ENCODE measurements at regions not wholly inside any gene's neighbourhood (a gene's known extent, or its start where the extent isn't known, plus 50 kb on each side); places are given as distances from the start of the nearest gene placed in this dataset.
A peak's percentile ranks its signal among the peaks of the same experiment; 100 is the strongest.

- Histone ChIP-seq H3K36me3 (ENCODE audit: low read depth) (no peaks in the 10 kb centered on the region), H3K27me3 (ENCODE audit: insufficient read depth, poor library complexity, severe bottlenecking) (no peaks in the 10 kb centered on the region), H3K27ac (ENCODE audit: poor library complexity, severe bottlenecking) (no peak overlapping the region), H3K9me3 (ENCODE audit: severe bottlenecking) (no peaks in the 10 kb centered on the region), H3K4me3 (ENCODE audit: severe bottlenecking) (no peak overlapping the region), H3K4me1 (ENCODE audit: insufficient read depth, poor library complexity, severe bottlenecking) (peaks cover 8% of the 10 kb centered on the region)
- ATAC-seq (ENCODE audit: low read depth): peak; percentile 60
- no peak for DNase-seq (ENCODE audit: low spot score)
- TF ChIP-seq CTCF (IDR thresholded peaks at IDR 0.05; ENCODE audit: poor library complexity, severe bottlenecking): no peak
Measured at GRCh38 chr12:64991121-64991611, 129.9 kb downstream of the WIF1 start.

- Histone ChIP-seq H3K9me3 (ENCODE audit: severe bottlenecking) (no peaks in the 10 kb centered on the region), H3K4me3 (ENCODE audit: severe bottlenecking) (no peak overlapping the region), H3K27me3 (ENCODE audit: insufficient read depth, poor library complexity, severe bottlenecking) (no peaks in the 10 kb centered on the region), H3K36me3 (ENCODE audit: low read depth) (no peaks in the 10 kb centered on the region), H3K4me1 (ENCODE audit: insufficient read depth, poor library complexity, severe bottlenecking) (peaks cover 13% of the 10 kb centered on the region), H3K27ac (ENCODE audit: poor library complexity, severe bottlenecking) (no peak overlapping the region)
- TF ChIP-seq CTCF (IDR thresholded peaks at IDR 0.05; ENCODE audit: poor library complexity, severe bottlenecking): no peak
- DNase-seq (ENCODE audit: low spot score) (no peak), ATAC-seq (ENCODE audit: low read depth) (no peak)
Measured at GRCh38 chr12:64992116-64992515, 129.0 kb downstream of the WIF1 start.

GRCh38 chr12:64992641-64993040 is 128.5 kb downstream of the WIF1 start:
- Histone ChIP-seq H3K36me3 (ENCODE audit: low read depth) (no peaks in the 10 kb centered on the region), H3K4me3 (ENCODE audit: severe bottlenecking) (no peak overlapping the region), H3K9me3 (ENCODE audit: severe bottlenecking) (no peaks in the 10 kb centered on the region), H3K27ac (ENCODE audit: poor library complexity, severe bottlenecking) (no peak overlapping the region), H3K4me1 (ENCODE audit: insufficient read depth, poor library complexity, severe bottlenecking) (peaks cover 13% of the 10 kb centered on the region), H3K27me3 (ENCODE audit: insufficient read depth, poor library complexity, severe bottlenecking) (no peaks in the 10 kb centered on the region)
- ATAC-seq (ENCODE audit: low read depth) (no peak), DNase-seq (ENCODE audit: low spot score) (no peak)
- TF ChIP-seq CTCF (IDR thresholded peaks at IDR 0.05; ENCODE audit: poor library complexity, severe bottlenecking): no peak

DNA sequence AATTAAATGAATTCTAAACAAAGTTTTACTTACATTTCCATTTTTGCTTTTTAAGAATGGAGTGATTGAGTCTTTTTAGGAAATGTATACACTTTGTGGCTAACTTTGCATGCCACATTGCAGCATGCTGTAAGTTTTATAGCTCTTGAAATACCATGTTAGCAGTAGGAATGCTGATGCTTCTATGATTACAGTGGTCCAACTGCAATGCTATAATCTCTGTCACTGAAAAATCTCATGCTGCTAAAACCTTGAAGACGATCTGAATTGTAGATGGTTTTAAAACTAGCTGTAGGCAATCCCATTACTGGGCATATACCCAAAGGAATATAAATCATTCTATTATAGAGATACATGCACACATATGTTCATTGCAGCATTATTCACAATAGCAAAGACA is 127.6 kb downstream of the WIF1 start:
- H3K4me1 ChIP-seq (ENCODE audit: insufficient read depth, poor library complexity, severe bottlenecking): peaks cover 19% of the 10 kb centered on the region
- no peak overlapping the region for H3K27ac ChIP-seq (ENCODE audit: poor library complexity, severe bottlenecking)
- H3K36me3 ChIP-seq (ENCODE audit: low read depth): no peaks in the 10 kb centered on the region
- H3K9me3 ChIP-seq (ENCODE audit: severe bottlenecking): no peaks in the 10 kb centered on the region
- no peak for TF ChIP-seq CTCF (IDR thresholded peaks at IDR 0.05; ENCODE audit: poor library complexity, severe bottlenecking)
- H3K27me3 ChIP-seq (ENCODE audit: insufficient read depth, poor library complexity, severe bottlenecking): no peaks in the 10 kb centered on the region
- DNase-seq (ENCODE audit: low spot score) (no peak), ATAC-seq (ENCODE audit: low read depth) (no peak)
- no peak overlapping the region for H3K4me3 ChIP-seq (ENCODE audit: severe bottlenecking)

- no peak overlapping the region for H3K4me3 ChIP-seq (ENCODE audit: severe bottlenecking)
- ATAC-seq (ENCODE audit: low read depth) (peak; percentile 77), DNase-seq (ENCODE audit: low spot score) (no peak)
- H3K4me1 ChIP-seq (ENCODE audit: insufficient read depth, poor library complexity, severe bottlenecking): peaks cover 29% of the 10 kb centered on the region
- no peaks in the 10 kb centered on the region for H3K27me3 ChIP-seq (ENCODE audit: insufficient read depth, poor library complexity, severe bottlenecking)
- no peaks in the 10 kb centered on the region for H3K9me3 ChIP-seq (ENCODE audit: severe bottlenecking)
- TF ChIP-seq CTCF (IDR thresholded peaks at IDR 0.05; ENCODE audit: poor library complexity, severe bottlenecking): no peak
- peak overlapping the region; percentile 51 for H3K27ac ChIP-seq (ENCODE audit: poor library complexity, severe bottlenecking)
- H3K36me3 ChIP-seq (ENCODE audit: low read depth): no peaks in the 10 kb centered on the region
Measured at GRCh38 chr12:64995816-64996215, 125.3 kb downstream of the WIF1 start.
